NCI-H345 treated with DMSO at 0.1 percent for 48 hours (cell line): ENCODE measurements at regions not wholly inside any gene's neighbourhood (a gene's known extent, or its start where the extent isn't known, plus 50 kb on each side); places are given as distances from the start of the nearest gene placed in this dataset.

Experiments used
- DNase-seq: peaks from one replicate; lab custom pipeline; 2025; ENCODE audit not compliant: unreplicated experiment; lab: John Stamatoyannopoulos, UW

DNA sequence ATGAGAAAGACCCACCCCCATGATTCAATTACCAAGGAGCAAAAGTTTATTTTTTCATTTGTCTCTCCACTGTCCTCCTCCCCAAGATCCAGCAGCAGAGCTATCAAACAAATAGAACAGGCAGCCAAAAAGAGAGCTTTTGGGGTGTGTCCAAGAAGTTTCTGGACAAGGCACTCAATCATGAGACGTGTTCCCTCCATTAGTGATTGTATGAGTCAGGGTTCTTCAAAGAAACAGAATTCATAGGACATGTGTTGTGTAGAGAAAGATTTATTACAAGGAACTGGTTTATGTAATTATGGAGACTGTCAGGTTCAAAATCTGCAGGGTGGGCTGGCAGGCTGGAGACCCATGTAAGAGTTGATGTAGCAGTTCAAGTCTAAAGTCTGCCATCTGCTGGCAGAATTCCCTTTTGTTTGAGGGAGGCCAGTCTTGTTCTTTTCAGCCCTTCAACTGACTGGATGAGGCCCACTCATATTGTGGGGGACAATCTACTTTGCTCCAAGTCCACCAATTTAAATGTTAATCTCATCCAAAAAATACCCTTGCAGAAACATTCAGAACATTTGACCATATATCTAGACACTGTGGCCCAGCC is 248.1 kb upstream of the OPRM1 start:
- no peak for DNase-seq

DNA sequence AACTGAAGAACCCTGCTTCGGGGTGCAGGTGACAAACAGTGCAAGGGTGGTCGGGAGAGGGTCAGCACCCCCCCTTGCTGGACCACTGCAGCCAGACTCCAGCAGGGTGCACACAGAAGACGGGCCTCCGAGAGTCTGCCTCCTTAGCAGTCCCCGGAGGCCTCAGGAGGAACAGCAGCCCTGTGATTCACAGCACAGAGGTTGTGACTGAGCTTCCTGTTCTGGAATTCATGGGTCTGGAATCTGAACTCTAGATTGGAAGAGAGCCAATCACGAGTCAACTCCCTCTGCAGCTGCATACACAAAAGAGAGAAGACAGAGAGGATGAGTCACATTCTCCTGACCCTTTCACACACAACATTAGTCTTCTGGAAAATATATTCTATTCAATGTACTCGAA is 249.0 kb upstream of the OPRM1 start:
- no peak for DNase-seq

DNA sequence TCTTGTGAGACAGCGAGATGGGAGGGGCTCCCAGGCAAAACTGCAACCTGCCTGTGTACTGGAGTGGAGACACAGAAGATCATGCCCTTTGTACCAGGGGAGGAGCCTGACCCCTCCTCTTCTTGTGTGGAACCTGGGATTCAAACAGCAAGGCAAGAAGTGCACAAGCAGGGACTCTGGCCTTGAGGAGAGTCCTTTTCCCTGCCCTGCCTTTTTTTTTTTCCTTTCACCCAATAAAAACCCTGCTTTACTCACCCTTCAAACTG is 251.8 kb upstream of the OPRM1 start:
- DNase-seq: no peak

DNA sequence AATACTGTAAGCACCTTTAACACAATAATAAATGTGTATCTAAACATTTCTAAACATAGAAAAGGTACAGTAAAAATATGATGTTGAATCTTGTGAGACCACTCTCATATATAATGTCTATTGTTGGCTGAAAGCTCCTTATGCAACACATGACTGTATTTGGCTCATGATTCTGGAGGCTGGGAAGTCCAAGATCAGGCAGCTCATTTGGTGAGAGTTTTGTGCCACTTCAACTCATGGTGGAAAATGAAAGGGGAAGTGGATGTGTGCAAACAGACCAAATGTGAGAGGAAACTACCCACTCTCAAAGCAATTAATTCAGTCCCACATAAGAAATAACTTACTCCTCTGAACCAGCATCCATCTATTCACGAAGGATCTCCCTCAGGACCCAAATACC is 257.7 kb upstream of the OPRM1 start:
- no peak for DNase-seq

DNA sequence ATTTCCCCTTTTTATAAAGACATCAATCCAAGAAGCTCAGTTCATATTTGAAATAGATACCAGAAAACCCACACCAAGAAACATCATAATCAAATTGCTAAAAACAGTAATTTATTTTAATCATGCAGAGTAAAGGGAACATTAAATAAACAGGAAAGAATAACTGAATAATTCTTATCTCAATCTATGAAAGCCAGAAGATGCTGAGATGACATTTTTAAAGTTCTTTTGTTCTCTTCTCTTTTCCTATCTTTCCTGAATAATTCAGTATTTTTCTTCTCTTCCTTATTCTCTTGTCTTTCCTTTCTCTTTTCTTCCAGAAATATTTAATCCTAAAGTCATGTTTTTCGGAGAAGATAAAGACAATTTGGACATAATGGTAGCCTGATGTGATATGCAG is 259.0 kb upstream of the OPRM1 start:
- DNase-seq: no peak

DNA sequence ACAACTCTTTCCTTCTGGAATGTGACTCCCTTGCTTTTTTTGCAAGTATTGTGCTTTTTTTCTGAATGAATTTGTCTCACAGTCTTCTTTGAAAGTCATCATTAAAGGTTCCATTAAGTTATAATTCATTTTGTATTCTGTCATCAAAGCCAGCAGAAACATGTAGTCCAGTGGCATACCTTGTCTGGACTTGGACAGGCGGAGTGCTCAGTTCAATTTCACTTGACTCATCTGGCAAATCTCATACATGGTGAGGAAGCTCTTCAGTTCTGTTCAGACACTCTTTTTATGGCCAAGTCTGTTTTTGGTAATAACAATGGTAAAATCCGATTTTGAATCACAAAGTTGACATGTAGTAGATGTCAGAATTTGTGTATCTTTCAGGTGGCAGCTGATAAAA is 260.8 kb upstream of the OPRM1 start:
- DNase-seq: no peak

DNA sequence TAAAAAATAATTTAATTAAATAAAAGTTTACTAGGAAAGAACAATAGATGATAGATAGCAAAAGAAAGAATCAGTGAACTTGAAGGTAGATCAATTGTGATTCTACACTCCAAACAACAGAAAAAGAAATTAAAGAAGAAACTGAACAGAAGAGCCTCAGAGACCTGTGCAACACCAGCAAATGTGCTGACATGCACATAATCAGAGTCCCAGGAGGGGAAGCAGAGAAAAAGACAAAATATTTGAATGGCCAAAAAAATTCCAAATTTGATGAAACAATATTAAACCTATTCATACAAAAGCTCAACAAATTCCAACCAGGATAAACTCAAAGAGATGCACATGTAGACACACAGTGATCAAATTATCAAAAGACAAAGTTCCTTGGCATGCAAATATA is 267.5 kb upstream of the OPRM1 start:
- DNase-seq: no peak

DNA sequence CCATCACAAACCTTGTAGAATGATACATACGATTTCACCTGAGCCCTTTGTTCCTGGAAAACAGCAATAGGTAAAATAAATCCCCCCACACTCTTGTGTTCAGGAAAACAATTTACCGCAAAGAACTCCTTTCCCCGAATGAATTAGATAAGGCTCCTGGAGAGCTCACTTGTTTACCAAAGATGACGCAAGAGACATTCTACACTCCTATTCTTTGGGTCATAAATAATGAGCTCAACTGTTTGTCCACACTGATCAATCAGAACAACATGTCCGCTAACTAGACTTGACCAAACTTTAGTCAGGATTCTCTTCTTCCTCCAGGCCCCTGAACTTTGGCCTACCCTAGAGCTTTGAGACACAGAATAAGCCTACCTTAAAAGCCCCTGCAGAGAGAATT is 271.9 kb upstream of the OPRM1 start:
- no peak for DNase-seq

DNA sequence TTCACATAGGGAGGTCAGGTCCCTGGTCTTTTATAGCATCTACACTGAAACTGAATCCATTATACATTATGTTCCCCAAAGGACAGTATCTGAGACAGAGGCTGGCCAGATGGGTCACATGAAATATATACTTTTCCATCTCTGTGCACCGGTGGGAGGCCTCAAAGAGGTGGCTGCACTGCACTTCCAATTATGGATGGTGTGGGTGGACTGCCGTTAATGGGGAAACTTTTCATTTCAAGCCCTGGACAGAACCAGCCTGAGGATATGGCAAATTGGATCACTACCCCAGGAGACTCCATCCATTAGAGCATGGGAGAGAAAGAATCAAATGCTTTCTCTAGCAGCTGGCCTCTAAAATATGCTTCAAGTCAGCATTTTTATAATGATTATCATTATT is 280.5 kb upstream of the OPRM1 start:
- no peak for DNase-seq

DNA sequence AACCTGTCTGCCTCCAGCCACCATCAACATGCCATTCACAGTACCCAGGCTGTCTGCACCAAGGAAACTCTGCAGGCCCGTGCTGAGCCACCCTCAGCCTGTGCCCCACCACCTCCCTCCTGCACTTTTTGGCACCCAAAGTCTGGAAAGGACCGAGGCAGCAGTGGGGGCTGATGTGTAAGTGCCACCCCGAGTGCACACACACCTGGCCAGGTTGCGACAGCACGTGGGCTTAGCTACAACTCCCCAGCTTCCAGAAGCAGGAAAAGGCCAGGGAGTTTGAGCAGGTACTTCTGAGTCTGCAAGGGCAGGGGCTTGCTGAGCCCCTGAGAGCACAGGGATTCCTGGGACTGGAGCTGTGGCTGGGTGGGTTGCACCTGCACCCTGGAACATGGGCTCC is 303.3 kb upstream of the OPRM1 start:
- DNase-seq: no peak

DNA sequence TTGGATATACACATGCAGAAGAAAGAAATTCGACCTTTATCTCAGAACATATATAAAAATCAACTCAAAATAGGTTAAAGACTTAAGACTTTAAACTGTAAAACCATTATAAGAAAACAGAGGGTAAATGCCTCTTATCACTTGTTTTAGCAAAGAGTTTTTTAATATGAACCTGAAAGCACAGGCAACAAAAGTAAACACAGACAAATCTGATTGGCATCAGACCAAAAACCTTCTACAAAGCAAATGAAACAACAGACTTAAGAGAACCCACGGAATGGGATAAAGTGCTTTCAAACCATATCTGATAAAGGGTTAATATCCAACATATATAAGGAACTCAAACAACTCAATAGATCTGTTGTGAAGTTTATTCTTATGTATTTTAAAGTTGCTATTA is 309.9 kb upstream of the OPRM1 start:
- DNase-seq: no peak

DNA sequence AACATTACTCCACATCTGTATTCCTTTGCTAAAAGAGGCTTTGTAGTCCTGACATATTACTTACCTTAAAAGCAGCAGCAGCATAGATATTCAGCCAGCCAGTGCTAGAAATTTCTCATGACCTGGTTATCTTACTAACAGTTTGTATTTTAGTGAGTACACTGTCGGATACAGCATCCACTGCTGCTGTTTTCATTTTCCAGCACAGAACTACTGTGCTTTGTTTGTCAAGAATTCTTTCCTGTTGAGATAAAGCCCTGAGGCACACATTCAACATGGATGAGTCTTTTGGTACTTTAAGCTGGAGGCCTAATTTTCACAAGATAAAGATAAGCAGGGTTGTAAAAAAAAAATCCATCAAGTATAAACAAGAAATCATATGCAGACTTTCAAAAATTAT is 311.2 kb upstream of the OPRM1 start:
- no peak for DNase-seq

DNA sequence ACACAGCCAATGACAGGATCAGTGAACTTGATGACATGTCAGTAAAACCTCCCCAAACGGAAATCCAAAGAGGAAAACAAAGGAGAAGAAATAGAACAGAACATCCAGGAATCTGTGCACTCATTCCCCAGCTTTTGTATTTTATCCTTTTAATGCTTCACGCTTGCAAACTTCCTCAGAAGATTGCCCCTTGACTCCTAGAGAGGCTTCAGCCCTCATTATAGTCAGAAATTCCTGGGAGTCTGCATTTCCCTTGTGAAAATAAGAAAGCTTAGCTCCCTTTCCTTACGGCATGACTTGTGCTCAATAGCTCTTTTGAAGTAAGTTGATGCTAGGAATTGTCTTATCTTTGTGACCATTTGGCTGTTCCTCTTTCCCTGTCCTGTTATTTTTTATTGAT is 313.6 kb upstream of the OPRM1 start:
- DNase-seq: no peak

DNA sequence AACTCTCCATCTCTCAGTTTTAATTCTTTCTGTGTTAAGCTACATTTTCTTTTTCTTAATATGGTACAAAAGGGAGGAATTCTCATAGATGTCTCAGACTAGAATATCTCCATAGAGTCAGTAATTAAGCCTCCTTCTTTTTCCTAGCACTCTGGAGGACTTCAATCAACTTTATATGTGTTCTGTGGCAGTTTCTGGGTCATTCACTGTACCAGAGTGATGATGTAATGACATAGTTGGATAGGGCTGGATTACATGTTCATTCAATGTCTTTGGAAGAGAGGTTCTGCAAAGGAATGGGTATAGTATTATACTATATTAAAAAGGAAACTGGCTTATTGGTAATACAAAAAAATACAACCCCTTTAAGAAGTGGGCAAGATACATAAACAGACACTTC is 318.3 kb upstream of the OPRM1 start:
- no peak for DNase-seq

DNA sequence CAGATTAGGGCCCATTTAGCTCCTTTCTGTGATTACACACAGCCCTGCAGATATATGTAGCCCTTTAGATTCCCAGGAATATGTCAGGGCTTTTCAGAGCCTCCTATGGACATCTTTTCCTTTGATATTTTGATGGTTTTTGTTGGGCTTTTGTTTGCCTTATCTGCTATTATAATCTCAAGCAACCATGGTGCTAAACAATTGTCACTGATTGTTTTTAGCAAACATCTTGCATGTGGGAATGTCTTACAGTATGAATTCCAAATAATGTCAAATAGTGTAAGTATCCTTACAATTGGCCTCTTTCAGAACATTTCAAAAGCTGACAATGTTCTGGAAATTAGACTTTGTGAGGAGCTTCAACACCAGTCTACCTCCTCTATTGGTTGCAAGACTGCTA is 333.6 kb upstream of the OPRM1 start:
- no peak for DNase-seq

DNA sequence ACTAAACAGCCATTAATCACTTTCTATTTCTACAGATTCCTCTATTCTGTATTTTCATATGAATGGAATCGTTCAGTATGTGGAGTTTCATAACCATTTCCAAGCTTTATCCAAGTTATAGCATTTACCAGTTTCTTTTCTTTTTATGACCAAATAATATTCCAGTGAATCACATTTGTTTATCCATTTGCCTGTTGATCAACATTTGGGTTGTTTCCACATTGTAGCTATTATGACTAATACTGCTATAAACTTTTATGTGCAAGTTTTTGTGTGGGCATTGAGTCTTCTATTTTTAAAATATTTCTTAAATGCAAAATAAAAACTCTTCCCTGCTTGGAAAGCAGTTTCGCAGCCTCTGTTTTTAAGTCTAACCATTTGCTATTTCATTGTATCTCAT is 336.4 kb upstream of the OPRM1 start:
- DNase-seq: no peak

DNA sequence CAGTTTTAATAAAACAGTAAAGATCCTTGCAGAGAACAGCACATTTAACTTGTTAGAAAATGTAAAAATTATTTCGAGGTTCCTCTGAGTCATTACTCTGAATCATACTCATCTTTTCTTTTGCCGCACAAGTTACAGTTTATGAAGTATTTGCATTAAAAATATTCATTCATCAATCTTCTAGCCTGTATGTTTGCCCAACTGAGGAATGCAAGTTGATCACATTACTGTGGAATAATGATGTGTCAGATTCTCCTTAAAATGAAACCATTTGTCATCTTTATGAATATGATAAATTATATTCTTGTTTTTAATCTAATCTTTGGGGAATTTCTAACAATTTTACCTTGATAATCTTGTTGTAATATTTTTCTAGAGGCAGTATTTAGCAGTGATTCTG is 340.4 kb upstream of the OPRM1 start:
- no peak for DNase-seq

DNA sequence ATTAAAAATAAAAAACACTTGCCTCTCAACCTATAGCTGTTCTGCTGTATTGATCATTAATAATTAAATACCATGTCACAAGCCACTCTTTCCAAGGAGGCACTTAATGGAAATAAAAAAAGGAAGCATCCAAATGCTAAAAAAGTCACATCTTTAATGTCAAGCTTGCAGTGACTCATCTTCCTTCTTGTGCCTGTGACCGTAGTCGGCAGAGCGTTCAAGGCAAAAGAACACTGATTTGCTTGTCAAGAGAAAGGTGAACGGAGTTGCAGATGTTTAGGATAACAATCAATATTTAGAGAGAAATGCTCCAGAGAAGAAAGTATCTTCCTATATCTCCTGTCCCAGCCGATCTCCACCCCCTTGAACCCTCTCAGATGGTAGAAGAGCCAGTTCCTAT is 341.0 kb upstream of the OPRM1 start:
- no peak for DNase-seq

DNA sequence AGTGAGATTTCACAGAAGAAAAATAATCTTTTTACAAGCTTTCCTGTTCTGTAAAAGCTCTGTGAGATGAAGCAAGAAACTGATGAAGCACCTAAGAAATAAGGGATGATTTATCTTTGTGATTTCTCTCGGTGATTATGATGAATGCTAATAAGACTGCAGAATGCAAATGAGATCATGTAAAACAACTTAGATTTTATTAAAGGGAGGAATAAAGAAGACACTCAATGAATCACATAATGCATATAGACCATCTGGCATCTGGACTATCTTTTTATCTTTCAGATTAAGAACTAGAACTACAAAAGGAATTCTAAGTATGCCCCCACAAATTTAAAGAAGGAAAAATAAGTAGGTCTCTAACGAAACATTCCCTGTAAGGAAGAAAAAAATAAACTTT is 361.5 kb upstream of the OPRM1 start:
- no peak for DNase-seq

DNA sequence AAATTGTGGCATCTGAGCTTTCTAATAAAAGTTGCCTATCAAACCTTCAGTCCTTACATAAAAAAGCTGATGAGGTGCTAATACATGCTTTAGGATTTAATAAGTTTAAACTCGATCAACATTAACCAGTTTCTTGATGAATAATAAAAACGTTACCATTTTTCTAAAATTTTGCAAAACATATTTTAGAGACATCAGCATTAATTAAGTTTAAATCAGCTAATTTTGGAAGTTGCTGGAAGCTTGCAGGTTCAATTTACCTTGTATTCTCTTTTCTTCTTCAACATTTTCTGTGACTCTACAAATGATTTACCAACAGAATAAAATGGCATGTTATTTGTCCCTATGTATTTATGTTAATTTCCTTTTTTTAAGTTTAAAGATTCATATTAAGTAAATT is 365.3 kb upstream of the OPRM1 start:
- DNase-seq: no peak

DNA sequence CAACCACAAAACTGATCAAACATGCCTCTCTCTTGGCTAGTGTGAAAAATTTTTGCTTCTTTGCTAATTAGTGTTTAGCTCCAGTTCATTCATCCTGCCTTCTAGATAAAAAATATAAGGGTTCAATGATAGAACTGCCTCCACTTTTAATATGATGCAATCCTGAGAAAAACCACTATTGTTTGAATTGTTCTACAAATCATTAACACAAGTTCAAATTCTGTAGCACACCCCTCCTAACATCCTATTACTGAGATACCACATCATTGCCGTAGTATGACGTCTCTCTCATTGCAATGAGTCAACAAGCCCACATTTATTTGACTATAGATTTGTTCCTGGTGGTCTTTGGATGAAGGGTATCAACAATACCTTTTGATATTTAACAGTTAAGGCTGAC is 365.8 kb upstream of the OPRM1 start:
- DNase-seq: no peak

DNA sequence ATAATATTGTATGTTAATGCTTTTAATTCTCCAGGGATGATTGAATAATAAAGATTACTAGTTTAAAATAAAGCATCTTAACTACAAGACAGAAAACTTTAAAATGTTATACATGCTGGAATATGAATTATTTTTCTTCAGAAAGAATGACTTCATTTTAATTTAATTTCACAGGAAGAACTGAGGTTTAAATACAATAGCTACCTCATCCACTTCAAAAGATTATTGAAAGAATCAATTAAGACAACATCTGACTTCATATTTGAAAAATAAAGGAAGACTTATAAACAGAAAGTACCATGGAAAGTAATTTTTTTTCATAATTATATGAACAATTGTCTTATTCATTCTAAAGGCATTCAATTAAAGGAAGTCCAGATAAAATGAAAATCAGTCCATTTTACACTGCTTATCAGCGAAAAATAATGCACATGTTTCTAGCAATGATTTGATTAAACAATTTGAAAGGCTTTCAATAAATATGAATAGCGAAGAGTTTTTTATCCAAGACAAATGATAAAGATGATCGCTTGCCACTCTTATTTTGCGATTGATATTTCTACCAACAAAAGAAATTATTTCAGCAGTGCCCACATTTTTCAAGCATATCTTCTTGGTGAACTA is 368.5 kb upstream of the OPRM1 start:
- no peak for DNase-seq

DNA sequence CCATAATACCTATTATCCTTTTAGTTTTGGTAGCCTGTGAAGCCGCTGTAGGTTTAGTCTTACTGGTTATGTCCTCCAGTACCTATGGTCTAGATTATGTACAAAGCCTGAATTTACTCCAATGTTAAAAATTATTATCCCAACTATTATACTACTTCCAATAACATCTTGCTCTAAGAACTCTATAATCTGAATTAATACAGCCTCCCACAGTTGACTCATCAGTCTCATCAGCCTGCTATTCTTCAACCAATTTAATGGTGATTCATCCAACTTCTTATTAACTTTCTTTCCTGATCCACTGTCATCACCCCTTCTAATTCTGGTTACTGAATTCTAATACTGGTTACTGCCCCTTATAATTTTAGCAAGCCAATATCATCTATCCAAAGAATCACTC is 370.3 kb upstream of the OPRM1 start:
- DNase-seq: no peak

DNA sequence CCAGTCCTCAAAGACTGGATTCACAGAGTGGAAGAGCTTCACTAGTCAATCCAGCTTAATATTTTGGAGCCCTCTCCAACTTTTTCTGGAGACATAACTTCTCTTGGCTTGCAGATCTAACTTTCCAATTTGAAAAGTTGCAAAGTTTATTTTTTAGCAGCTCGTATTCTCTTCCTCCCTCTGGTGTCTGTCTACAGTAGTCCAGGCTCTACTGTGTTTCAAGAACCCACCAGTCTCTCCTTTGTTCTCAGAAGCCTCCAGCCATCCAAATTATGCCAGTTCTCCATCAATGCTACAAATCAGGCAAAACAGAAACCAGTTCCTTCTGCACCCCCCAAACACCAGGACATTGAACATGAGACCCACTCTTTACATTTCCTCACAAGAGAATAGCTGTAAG is 376.1 kb upstream of the OPRM1 start:
- no peak for DNase-seq
